ENCODE measurements at regions not wholly inside any gene's neighbourhood (a gene's known extent, or its start where the extent isn't known, plus 50 kb on each side); places are given as distances from the start of the nearest gene placed in this dataset.
"Not testable (repeated sequence)": the region's sequence is repeated elsewhere in the genome, so short reads cannot be mapped to it uniquely, and the experiment has no call there.

GRCh38 chr7:45331563-45331962 is 174.0 kb downstream of the RAMP3 start:
- WGBS, 2 donors: 95 to 96% methylated on average over 1 of the region's 1 CpG

GRCh38 chr7:45335024-45335423 is 177.4 kb downstream of the RAMP3 start:
- H3K4me1 ChIP-seq; H3K4me3 ChIP-seq; H3K36me3 ChIP-seq; DNase-seq; intact Hi-C loops (cut with DNase I); H3K27me3 ChIP-seq; H3K27ac ChIP-seq; H3K9me3 ChIP-seq: not testable (repeated sequence)
- WGBS, 2 donors: 71 to 83% methylated on average over 2 of the region's 2 CpGs

More at GRCh38 chr7:45331563-45331962, 174.0 kb downstream of the RAMP3 start:
- intact Hi-C loops (cut with DNase I): no loop called here
- no peaks in the 10 kb centered on the region for H3K36me3 ChIP-seq
- H3K27ac ChIP-seq: no peak overlapping the region
- DNase-seq: no peak
- TF ChIP-seq POLR2AphosphoS5 (IDR thresholded peaks at IDR 0.05): no peak
- TF ChIP-seq POLR2A (IDR thresholded peaks at IDR 0.05): no peak
- no peak for TF ChIP-seq EP300 (IDR thresholded peaks at IDR 0.05)
- TF ChIP-seq CTCF (IDR thresholded peaks at IDR 0.05): no peak
- H3K9me3 ChIP-seq: peaks cover 0 to 4% (median 0%) of the 10 kb centered on the region in 4 donors
- no peaks in the 10 kb centered on the region for H3K4me1 ChIP-seq
- no peaks in the 10 kb centered on the region for H3K27me3 ChIP-seq
- H3K4me3 ChIP-seq: no peak overlapping the region

GRCh38 chr7:45342236-45342635 is 184.6 kb downstream of the RAMP3 start:
- DNase-seq: no peak
- 22 to 54% methylated on average over 5 of the region's 5 CpGs for WGBS, 2 donors
- intact Hi-C loops (cut with DNase I): no loop called here
- no peak for TF ChIP-seq POLR2AphosphoS5 (IDR thresholded peaks at IDR 0.05)
- no peak for TF ChIP-seq POLR2A (IDR thresholded peaks at IDR 0.05)
- no peak for TF ChIP-seq EP300 (IDR thresholded peaks at IDR 0.05)
- TF ChIP-seq CTCF (IDR thresholded peaks at IDR 0.05): no peak
- Histone ChIP-seq H3K4me3 (no peak overlapping the region), H3K4me1 (no peaks in the 10 kb centered on the region), H3K36me3 (no peaks in the 10 kb centered on the region), H3K9me3 (no peaks in the 10 kb centered on the region), H3K27me3 (no peaks in the 10 kb centered on the region), H3K27ac (no peak overlapping the region)

- H3K4me3 ChIP-seq: no peak overlapping the region
- H3K36me3 ChIP-seq: no peaks in the 10 kb centered on the region
- H3K9me3 ChIP-seq: no peaks in the 10 kb centered on the region
- H3K27me3 ChIP-seq: no peaks in the 10 kb centered on the region
- intact Hi-C loops (cut with DNase I): no loop called here
- DNase-seq: no peak
- no peak overlapping the region for H3K27ac ChIP-seq
- H3K4me1 ChIP-seq: no peaks in the 10 kb centered on the region
- WGBS, 2 donors: 45 to 60% methylated on average over 6 of the region's 6 CpGs
- no peak for TF ChIP-seq EP300 (IDR thresholded peaks at IDR 0.05)
- no peak for TF ChIP-seq POLR2AphosphoS5 (IDR thresholded peaks at IDR 0.05)
- no peak for TF ChIP-seq POLR2A (IDR thresholded peaks at IDR 0.05)
- no peak for TF ChIP-seq CTCF (IDR thresholded peaks at IDR 0.05)
Measured at GRCh38 chr7:45343746-45344145, 186.2 kb downstream of the RAMP3 start.

GRCh38 chr7:45347804-45348203 is 190.2 kb downstream of the RAMP3 start:
- TF ChIP-seq CTCF (IDR thresholded peaks at IDR 0.05) (no peak), POLR2A (IDR thresholded peaks at IDR 0.05) (no peak), POLR2AphosphoS5 (IDR thresholded peaks at IDR 0.05) (no peak), EP300 (IDR thresholded peaks at IDR 0.05) (no peak)
- no peaks in the 10 kb centered on the region for H3K36me3 ChIP-seq
- WGBS, 2 donors: 58 to 62% methylated on average over 2 of the region's 2 CpGs
- no peak for DNase-seq
- intact Hi-C loops (cut with DNase I): no loop called here
- no peaks in the 10 kb centered on the region for H3K4me1 ChIP-seq
- no peak overlapping the region for H3K4me3 ChIP-seq
- H3K27me3 ChIP-seq: no peaks in the 10 kb centered on the region
- H3K9me3 ChIP-seq: no peaks in the 10 kb centered on the region
- no peak overlapping the region for H3K27ac ChIP-seq
